ENCODE measurements at regions not wholly inside any gene's neighbourhood (a gene's known extent, or its start where the extent isn't known, plus 50 kb on each side); places are given as distances from the start of the nearest gene placed in this dataset. TPM values are rescaled to one million over a fixed set of nuclear protein-coding genes. Genes with fewer than 3 reads are reported as not detected.

Small RNAs in the stretch of these regions (small RNA-seq; reads per million reads assigned to genes)
- not detected for gene RNU6-505P (ENCODE audit: insufficient read length, low read depth)
